ENCODE measurements at regions not wholly inside any gene's neighbourhood (a gene's known extent, or its start where the extent isn't known, plus 50 kb on each side); places are given as distances from the start of the nearest gene placed in this dataset.

- TF ChIP-seq, protein P1, sequence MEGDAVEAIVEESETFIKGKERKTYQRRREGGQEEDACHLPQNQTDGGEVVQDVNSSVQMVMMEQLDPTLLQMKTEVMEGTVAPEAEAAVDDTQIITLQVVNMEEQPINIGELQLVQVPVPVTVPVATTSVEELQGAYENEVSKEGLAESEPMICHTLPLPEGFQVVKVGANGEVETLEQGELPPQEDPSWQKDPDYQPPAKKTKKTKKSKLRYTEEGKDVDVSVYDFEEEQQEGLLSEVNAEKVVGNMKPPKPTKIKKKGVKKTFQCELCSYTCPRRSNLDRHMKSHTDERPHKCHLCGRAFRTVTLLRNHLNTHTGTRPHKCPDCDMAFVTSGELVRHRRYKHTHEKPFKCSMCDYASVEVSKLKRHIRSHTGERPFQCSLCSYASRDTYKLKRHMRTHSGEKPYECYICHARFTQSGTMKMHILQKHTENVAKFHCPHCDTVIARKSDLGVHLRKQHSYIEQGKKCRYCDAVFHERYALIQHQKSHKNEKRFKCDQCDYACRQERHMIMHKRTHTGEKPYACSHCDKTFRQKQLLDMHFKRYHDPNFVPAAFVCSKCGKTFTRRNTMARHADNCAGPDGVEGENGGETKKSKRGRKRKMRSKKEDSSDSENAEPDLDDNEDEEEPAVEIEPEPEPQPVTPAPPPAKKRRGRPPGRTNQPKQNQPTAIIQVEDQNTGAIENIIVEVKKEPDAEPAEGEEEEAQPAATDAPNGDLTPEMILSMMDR (IDR thresholded peaks at IDR 0.05) = no peak
- TF ChIP-seq POLR2A (IDR thresholded peaks at IDR 0.05) = no peak
These were observed 372.6 kb downstream of the RPS6KC1 start for GRCh38 chr1:213423605-213424004.

Data from lower leg skin (tissue), 3 donors.